ENCODE measurements at regions not wholly inside any gene's neighbourhood (a gene's known extent, or its start where the extent isn't known, plus 50 kb on each side); places are given as distances from the start of the nearest gene placed in this dataset.

DNA sequence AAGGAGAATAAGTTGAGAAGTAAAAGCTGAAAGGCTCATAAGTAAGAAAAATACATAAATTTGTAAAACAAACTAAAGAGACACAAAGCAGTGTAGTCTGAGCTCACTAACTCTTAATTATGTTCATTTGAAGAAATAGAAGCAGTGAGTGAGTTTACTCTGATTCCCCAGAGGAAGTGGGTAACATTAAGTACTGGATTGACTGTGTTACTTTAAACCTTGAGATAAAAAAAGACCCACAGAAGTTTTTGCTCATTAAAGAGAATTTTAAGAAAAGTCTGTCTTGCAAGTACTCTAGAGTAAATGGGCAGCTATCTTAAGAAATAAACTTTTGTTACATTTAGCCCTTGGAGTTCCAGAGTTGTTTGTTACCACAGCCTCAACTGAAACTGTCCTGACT lies 2466.9 kb downstream of the PCDH7 start:
- Mint-ChIP-seq H3K9me3 (ENCODE audit: unreplicated experiment) (no peaks in the 10 kb centered on the region), H3K4me1 (ENCODE audit: low read depth, unreplicated experiment) (no peaks in the 10 kb centered on the region), H3K27ac (ENCODE audit: unreplicated experiment) (no peak overlapping the region), H3K36me3 (ENCODE audit: insufficient read depth, unreplicated experiment) (no peaks in the 10 kb centered on the region), H3K27me3 (ENCODE audit: insufficient read depth, unreplicated experiment) (no peaks in the 10 kb centered on the region), H3K4me3 (ENCODE audit: unreplicated experiment) (no peak overlapping the region)
- intact Hi-C loops (cut with micrococcal nuclease; ENCODE audit: unreplicated experiment) = no loop called here
- CTCF ChIA-PET = no interaction called here
- POLR2A ChIA-PET = no interaction called here
- TF ChIP-seq, protein P1, sequence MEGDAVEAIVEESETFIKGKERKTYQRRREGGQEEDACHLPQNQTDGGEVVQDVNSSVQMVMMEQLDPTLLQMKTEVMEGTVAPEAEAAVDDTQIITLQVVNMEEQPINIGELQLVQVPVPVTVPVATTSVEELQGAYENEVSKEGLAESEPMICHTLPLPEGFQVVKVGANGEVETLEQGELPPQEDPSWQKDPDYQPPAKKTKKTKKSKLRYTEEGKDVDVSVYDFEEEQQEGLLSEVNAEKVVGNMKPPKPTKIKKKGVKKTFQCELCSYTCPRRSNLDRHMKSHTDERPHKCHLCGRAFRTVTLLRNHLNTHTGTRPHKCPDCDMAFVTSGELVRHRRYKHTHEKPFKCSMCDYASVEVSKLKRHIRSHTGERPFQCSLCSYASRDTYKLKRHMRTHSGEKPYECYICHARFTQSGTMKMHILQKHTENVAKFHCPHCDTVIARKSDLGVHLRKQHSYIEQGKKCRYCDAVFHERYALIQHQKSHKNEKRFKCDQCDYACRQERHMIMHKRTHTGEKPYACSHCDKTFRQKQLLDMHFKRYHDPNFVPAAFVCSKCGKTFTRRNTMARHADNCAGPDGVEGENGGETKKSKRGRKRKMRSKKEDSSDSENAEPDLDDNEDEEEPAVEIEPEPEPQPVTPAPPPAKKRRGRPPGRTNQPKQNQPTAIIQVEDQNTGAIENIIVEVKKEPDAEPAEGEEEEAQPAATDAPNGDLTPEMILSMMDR (IDR thresholded peaks at IDR 0.05; ENCODE audit: insufficient read depth in 1 of 2, low read depth in 1 of 2, low read length in 1 of 2, severe bottlenecking in 1 of 2, unreplicated experiment in 1 of 2) = no peak
- DNase-seq = no peak
- no TSS peak for BruUV-seq (replicated peaks)
- H3K36me3 ChIP-seq (ENCODE audit: control insufficient read depth, insufficient read depth, low read length) = no peaks in the 10 kb centered on the region
- no peaks in the 10 kb centered on the region for H3K9me3 ChIP-seq
- no peak overlapping the region for H3K4me3 ChIP-seq (ENCODE audit: low read depth, low read length)
- H3K4me1 ChIP-seq = no peaks in the 10 kb centered on the region
- H3K27me3 ChIP-seq (replicated peaks; ENCODE audit: control insufficient read depth, insufficient read depth, low read length) = no peaks in the 10 kb centered on the region

DNA sequence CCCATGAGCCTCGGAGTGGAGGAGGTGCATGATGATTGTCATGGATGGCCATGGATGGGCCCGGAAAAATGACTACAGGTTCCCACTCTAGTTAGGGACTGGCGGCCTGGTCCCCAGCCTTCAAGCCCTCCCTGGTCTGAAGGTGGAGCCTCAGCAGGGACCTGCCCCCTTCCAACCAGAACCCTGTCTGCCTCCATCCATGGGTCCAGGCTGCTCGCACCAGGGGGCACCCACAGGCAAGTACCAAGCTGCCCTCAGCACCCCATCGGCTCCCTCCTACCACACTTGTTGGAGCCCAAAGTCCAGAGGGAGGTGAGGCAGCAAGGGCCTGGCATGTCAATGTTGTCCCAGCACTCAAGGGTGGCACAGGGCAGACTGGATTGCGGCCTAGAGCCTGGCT lies 2468.6 kb downstream of the PCDH7 start:
- no peak overlapping the region for H3K4me3 ChIP-seq (ENCODE audit: low read depth, low read length)
- no peaks in the 10 kb centered on the region for H3K9me3 Mint-ChIP-seq (ENCODE audit: unreplicated experiment)
- CTCF ChIA-PET = no interaction called here
- no peaks in the 10 kb centered on the region for H3K36me3 ChIP-seq (ENCODE audit: control insufficient read depth, insufficient read depth, low read length)
- TF ChIP-seq, protein P1 (IDR thresholded peaks at IDR 0.05; ENCODE audit: insufficient read depth in 1 of 2, low read depth in 1 of 2, low read length in 1 of 2, severe bottlenecking in 1 of 2, unreplicated experiment in 1 of 2) = no peak
- no peak overlapping the region for H3K27ac Mint-ChIP-seq (ENCODE audit: unreplicated experiment)
- POLR2A ChIA-PET = no interaction called here
- peaks cover 3% of the 10 kb centered on the region for H3K27me3 Mint-ChIP-seq (ENCODE audit: insufficient read depth, unreplicated experiment)
- no peaks in the 10 kb centered on the region for H3K27me3 ChIP-seq (replicated peaks; ENCODE audit: control insufficient read depth, insufficient read depth, low read length)
- H3K4me1 Mint-ChIP-seq (ENCODE audit: low read depth, unreplicated experiment) = no peaks in the 10 kb centered on the region
- no peak overlapping the region for H3K4me3 Mint-ChIP-seq (ENCODE audit: unreplicated experiment)
- DNase-seq = no peak
- H3K4me1 ChIP-seq = no peaks in the 10 kb centered on the region
- no peaks in the 10 kb centered on the region for H3K36me3 Mint-ChIP-seq (ENCODE audit: insufficient read depth, unreplicated experiment)
- H3K9me3 ChIP-seq = no peaks in the 10 kb centered on the region
- intact Hi-C loops (cut with micrococcal nuclease; ENCODE audit: unreplicated experiment) = no loop called here
- no TSS peak for BruUV-seq (replicated peaks)

DNA sequence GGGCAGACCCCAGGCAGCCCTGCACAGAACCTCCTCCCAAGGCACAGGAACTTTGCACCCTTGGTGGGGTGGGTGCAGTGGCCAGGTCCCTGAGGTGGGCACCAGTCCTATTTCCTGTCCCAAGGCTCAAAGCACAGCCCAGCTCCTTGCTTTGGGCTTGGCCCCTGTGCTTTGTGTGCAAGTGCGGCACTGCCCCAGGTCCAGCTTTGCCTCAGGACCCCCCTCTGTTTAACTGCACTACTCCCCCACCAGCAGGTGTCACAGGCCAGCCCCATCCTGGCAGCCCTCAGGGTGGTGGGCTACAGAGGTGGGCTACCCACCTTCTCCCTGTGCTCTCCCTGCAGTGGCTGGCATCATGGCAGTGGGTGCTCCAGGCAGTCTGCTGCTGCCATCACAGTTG lies 2469.0 kb downstream of the PCDH7 start:
- Histone ChIP-seq H3K4me3 (ENCODE audit: low read depth, low read length) (no peak overlapping the region), H3K36me3 (ENCODE audit: control insufficient read depth, insufficient read depth, low read length) (no peaks in the 10 kb centered on the region), H3K4me1 (no peaks in the 10 kb centered on the region), H3K27me3 (replicated peaks; ENCODE audit: control insufficient read depth, insufficient read depth, low read length) (no peaks in the 10 kb centered on the region), H3K9me3 (no peaks in the 10 kb centered on the region)
- ChIA-PET POLR2A (no interaction called here), CTCF (no interaction called here)
- Mint-ChIP-seq H3K9me3 (ENCODE audit: unreplicated experiment) (no peaks in the 10 kb centered on the region), H3K36me3 (ENCODE audit: insufficient read depth, unreplicated experiment) (no peaks in the 10 kb centered on the region), H3K4me1 (ENCODE audit: low read depth, unreplicated experiment) (no peaks in the 10 kb centered on the region), H3K27me3 (ENCODE audit: insufficient read depth, unreplicated experiment) (peaks cover 3% of the 10 kb centered on the region), H3K4me3 (ENCODE audit: unreplicated experiment) (no peak overlapping the region), H3K27ac (ENCODE audit: unreplicated experiment) (no peak overlapping the region)
- intact Hi-C loops (cut with micrococcal nuclease; ENCODE audit: unreplicated experiment) = no loop called here
- BruUV-seq (replicated peaks) = no TSS peak
- TF ChIP-seq, protein P1 (IDR thresholded peaks at IDR 0.05; ENCODE audit: insufficient read depth in 1 of 2, low read depth in 1 of 2, low read length in 1 of 2, severe bottlenecking in 1 of 2, unreplicated experiment in 1 of 2) = no peak
- DNase-seq = no peak

Data from Caco-2 (cell line).